NCI-H2196 (cell line): ENCODE measurements at regions not wholly inside any gene's neighbourhood (a gene's known extent, or its start where the extent isn't known, plus 50 kb on each side); places are given as distances from the start of the nearest gene placed in this dataset.
A peak's percentile ranks its signal among the peaks of the same experiment; 100 is the strongest.

ENCODE experiments used
- DNase-seq: peaks from one replicate; lab custom pipeline; 2025; ENCODE audit not compliant: unreplicated experiment; lab: John Stamatoyannopoulos, UW

- DNase-seq, result no peak
Observed at GRCh38 chr14:34025325-34026017, 74.6 kb upstream of the EGLN3 start.

- no peak for DNase-seq
Observed at GRCh38 chr14:34024768-34025144, 73.9 kb upstream of the EGLN3 start.

GRCh38 chr14:34023824-34024767, 73.2 kb upstream of the EGLN3 start:
- DNase-seq, result no peak

- DNase-seq, result no peak
Observed at GRCh38 chr14:34021096-34021495, 70.2 kb upstream of the EGLN3 start.

GRCh38 chr14:34020014-34020413, 69.1 kb upstream of the EGLN3 start:
- DNase-seq, result no peak

- no peak for DNase-seq
Observed at GRCh38 chr14:34018564-34019244, 67.8 kb upstream of the EGLN3 start.

GRCh38 chr14:34018125-34018524, 67.3 kb upstream of the EGLN3 start:
- DNase-seq, result no peak

- no peak for DNase-seq
Observed at GRCh38 chr14:34015383-34015782, 64.5 kb upstream of the EGLN3 start.

GRCh38 chr14:34014936-34015335, 64.1 kb upstream of the EGLN3 start:
- DNase-seq, result no peak

GRCh38 chr14:34013721-34014060, 62.8 kb upstream of the EGLN3 start:
- DNase-seq, result peak; percentile 27

GRCh38 chr14:34012978-34013720, 62.3 kb upstream of the EGLN3 start:
- no peak for DNase-seq

- no peak for DNase-seq
Observed at GRCh38 chr14:34012369-34012768, 61.5 kb upstream of the EGLN3 start.

GRCh38 chr14:34009956-34010355, 59.1 kb upstream of the EGLN3 start:
- DNase-seq, result no peak

- no peak for DNase-seq
Observed at GRCh38 chr14:34007902-34008301, 57.0 kb upstream of the EGLN3 start.

- no peak for DNase-seq
Observed at GRCh38 chr14:34005901-34006300, 55.0 kb upstream of the EGLN3 start.

GRCh38 chr14:34004881-34005280, 54.0 kb upstream of the EGLN3 start:
- no peak for DNase-seq

GRCh38 chr14:34003691-34004090, 52.8 kb upstream of the EGLN3 start:
- DNase-seq, result no peak

- no peak for DNase-seq
Observed at GRCh38 chr14:34003082-34003668, 52.3 kb upstream of the EGLN3 start.
